Brain microvascular endothelial cell (primary cell): ENCODE measurements at regions not wholly inside any gene's neighbourhood (a gene's known extent, or its start where the extent isn't known, plus 50 kb on each side); places are given as distances from the start of the nearest gene placed in this dataset.

ENCODE experiments used
- DNase-seq: peaks from one replicate; pipeline ENCODE4 v3.0.0-alpha.2; 2020
- H3K27ac ChIP-seq: fragments of 250-450 bp; sonication (Bioruptor Pico); 2 replicates; pipeline ENCODE4 v1.5.1; 2020; ENCODE audit warnings: mild to moderate bottlenecking, moderate library complexity
- H3K27me3 ChIP-seq: fragments of 250-450 bp; sonication (Bioruptor Pico); replicated peaks from 2 replicates; pipeline ENCODE4 v1.5.1; 2020; ENCODE audit warnings: mild to moderate bottlenecking
- H3K36me3 ChIP-seq: fragments of 250-450 bp; sonication (Bioruptor Pico); replicated peaks from 2 replicates; pipeline ENCODE4 v1.5.1; 2020; ENCODE audit warnings: mild to moderate bottlenecking
- H3K4me3 ChIP-seq: 2 replicates; pipeline ENCODE4 v1.5.1; 2011; ENCODE audit warnings: low read depth, mild to moderate bottlenecking, control low read depth, low read length, moderate library complexity
- in situ Hi-C: cut with HindIII; loops from 2 replicates; pipeline ENCODE4 v1.10.0; 2017; ENCODE audit warnings: low sequenced_read_pairs, low pct_ligation_motif_present
- TF ChIP-seq, protein P1 (sequence below): IDR thresholded peaks from 2 replicates; pipeline ENCODE4 v1.5.1; 2011; ENCODE audit warnings: low read depth, mild to moderate bottlenecking, moderate library complexity, low read length, control low read depth, inconsistent platforms; ENCODE audit errors: missing control alignments

DNA sequence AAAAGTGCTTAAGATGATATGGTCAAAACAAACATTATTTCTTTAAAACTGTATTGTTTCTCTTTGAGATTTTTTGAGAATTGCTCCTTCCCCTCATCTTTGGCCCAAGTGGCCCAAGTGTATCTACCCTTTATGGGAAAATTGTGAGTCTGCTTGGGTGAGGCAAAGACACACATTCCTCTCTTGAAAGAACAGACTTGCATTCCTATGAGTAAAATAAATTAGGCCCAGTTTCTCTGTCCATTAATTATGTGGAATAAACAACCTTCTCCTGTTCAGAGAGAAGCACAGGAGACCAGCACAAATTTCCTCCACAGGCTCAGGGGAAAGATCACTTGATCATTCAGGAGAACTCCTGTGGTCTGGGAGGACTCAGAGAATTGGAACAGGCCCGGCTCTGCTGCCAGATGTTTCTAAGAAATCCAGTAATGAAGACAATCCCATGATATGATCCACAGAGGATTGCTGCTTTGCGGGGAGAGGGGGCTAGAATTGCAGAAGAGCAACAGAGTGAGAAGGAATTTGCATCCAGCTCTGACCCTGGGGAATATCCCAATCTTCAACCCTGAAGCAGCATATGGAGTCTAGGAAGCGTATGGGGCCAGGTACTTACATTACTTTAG, 53.8 kb upstream of the BOC start:
- H3K4me3 ChIP-seq = no peak overlapping the region
- no peaks in the 10 kb centered on the region for H3K27me3 ChIP-seq
- in situ Hi-C loops = no loop called here
- no peaks in the 10 kb centered on the region for H3K36me3 ChIP-seq
- TF ChIP-seq, protein P1, sequence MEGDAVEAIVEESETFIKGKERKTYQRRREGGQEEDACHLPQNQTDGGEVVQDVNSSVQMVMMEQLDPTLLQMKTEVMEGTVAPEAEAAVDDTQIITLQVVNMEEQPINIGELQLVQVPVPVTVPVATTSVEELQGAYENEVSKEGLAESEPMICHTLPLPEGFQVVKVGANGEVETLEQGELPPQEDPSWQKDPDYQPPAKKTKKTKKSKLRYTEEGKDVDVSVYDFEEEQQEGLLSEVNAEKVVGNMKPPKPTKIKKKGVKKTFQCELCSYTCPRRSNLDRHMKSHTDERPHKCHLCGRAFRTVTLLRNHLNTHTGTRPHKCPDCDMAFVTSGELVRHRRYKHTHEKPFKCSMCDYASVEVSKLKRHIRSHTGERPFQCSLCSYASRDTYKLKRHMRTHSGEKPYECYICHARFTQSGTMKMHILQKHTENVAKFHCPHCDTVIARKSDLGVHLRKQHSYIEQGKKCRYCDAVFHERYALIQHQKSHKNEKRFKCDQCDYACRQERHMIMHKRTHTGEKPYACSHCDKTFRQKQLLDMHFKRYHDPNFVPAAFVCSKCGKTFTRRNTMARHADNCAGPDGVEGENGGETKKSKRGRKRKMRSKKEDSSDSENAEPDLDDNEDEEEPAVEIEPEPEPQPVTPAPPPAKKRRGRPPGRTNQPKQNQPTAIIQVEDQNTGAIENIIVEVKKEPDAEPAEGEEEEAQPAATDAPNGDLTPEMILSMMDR = no peak
- H3K27ac ChIP-seq = no peak overlapping the region
- DNase-seq = no peak

DNA sequence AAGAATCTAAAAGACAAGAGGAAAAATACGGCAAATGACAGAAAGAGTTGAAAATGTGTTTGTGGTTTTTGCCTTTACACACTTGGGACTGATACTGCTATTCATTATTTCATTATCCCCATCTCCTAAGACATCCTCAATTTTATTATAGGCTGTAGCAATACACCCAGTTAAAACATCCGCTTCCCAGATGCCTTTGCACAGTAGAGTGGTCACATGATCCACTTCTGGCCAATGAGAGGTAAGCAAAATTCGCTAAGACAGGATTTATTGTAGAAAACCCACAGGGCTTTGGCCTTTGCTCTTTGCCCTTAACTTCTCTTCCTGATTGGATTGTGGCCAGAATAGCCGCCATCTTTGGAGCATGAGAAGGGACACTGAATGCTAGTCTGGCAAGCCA, 53.2 kb upstream of the BOC start:
- H3K36me3 ChIP-seq = no peaks in the 10 kb centered on the region
- in situ Hi-C loops = no loop called here
- no peaks in the 10 kb centered on the region for H3K27me3 ChIP-seq
- no peak overlapping the region for H3K27ac ChIP-seq
- DNase-seq = no peak
- TF ChIP-seq, protein P1 = no peak
- no peak overlapping the region for H3K4me3 ChIP-seq
